Ramos (cell line): ENCODE measurements at regions not wholly inside any gene's neighbourhood (a gene's known extent, or its start where the extent isn't known, plus 50 kb on each side); places are given as distances from the start of the nearest gene placed in this dataset.

ENCODE experiments used
- in situ Hi-C: fragments of 300-500 bp; cut with MboI; formaldehyde crosslinking; loops from one replicate; pipeline ENCODE4 v1.14.3; 2022; ENCODE audit warnings: low sequenced_read_pairs; ENCODE audit not compliant: unreplicated experiment

- in situ Hi-C loops: no loop called here
These were observed 124.7 kb downstream of the QPCT start for GRCh38 chr2:37469126-37469525.

DNA sequence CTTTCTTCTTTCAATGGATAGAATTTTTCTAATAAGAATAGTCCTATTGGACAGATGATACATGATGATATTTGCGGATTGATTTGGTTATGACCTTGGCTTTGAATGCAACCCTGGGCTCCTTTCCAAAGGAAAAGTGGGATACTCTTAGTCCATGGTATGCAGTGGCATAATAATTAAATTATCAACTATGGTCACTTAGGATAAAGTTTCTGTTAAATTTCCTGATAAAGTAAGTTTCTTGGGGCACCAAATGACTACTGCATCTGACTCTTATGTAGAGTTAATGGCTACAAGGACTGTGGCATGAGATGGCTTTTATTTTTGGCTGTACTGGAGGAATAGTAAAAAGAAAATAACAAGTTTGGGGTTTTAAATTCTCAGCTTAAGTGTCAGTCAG is 126.7 kb downstream of the QPCT start:
- in situ Hi-C loops: no loop called here

DNA sequence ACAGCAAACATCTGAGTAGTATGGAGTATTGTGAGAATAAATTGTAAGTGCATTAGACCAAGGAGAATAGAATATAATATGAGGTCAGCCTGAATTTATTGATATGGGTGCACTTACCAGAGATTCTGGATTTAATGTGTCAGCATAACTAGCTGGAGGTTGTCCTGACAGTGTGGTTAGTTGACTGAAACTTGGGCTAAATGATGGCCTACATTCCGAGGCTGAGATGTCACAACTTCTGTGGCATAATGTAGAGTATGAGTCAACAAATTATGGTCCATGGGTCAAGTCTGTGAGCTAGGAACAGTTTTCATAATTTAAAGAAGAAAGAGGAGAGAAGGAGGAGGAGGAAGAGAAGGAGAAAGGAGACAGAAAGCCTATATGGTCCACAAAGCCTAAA is 127.6 kb downstream of the QPCT start:
- in situ Hi-C loops: no loop called here

- in situ Hi-C loops: no loop called here
These were observed 128.5 kb downstream of the QPCT start for GRCh38 chr2:37472959-37473358.

- in situ Hi-C loops: no loop called here
These were observed 132.0 kb downstream of the QPCT start for GRCh38 chr2:37476411-37476810.

GRCh38 chr2:37477921-37478320 is 133.5 kb downstream of the QPCT start:
- in situ Hi-C loops: no loop called here

DNA sequence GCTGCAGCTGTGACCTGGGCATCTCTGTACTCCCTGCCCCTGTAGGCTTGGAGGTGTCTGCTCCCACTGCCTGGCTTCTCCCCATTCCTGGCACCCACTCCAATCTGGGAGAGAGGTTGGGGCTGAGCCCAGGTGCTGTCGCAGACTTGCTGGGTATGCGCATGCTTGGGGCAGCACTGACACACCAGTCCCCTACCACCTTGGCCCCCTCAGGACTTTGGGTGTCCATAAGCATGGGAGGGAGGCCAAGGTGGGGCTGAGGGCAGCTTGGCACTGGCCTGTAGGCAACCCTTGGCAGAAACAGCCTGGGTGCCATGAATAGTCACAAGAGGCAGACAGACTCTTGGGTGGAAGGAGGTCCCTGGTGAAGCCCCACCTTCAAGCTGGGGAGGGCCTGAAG is 136.8 kb downstream of the QPCT start:
- in situ Hi-C loops: no loop called here

- in situ Hi-C loops: no loop called here
These were observed 144.6 kb downstream of the QPCT start for GRCh38 chr2:37489041-37489456.

- in situ Hi-C loops: no loop called here
These were observed 145.1 kb downstream of the QPCT start for GRCh38 chr2:37489536-37489935.

GRCh38 chr2:37493425-37493824 is 149.0 kb downstream of the QPCT start:
- in situ Hi-C loops: no loop called here

DNA sequence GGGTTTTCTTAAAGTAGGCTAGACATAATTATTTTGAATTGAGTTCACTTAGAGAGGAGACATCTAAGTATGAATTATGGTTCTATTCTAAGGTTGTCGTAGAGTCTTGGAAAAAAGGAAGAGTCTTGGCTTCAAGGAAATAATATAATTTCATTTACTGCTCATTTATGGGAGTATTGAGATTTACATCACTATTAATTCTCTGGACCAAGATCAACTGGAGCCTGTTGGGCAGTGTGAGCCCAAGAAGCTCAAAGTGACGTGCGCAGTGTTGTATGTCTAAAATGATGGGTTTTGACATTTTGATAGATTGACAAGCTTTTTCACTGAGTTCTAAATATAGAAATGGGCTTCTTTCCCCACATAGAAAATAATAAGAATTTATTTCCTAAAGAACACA is 154.7 kb downstream of the QPCT start:
- in situ Hi-C loops: no loop called here

DNA sequence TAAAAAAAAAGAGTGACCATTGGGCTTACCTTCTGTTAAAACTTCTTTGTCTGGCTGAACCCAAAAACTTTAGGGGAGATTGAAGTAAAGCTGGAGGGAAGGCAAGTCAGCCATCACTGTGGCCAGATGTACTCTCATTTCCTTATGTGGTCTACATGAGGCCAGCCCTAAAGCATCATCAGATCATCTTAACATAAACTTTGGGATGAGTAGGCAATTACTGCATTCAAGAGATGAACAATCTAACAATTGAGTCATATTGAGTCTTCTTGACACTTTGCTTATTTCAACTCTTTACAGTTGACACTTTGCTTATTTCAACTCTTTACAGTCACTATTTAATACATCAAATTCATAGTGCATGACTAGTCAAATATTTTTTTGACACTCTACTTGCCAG is 155.6 kb downstream of the QPCT start:
- in situ Hi-C loops: no loop called here

DNA sequence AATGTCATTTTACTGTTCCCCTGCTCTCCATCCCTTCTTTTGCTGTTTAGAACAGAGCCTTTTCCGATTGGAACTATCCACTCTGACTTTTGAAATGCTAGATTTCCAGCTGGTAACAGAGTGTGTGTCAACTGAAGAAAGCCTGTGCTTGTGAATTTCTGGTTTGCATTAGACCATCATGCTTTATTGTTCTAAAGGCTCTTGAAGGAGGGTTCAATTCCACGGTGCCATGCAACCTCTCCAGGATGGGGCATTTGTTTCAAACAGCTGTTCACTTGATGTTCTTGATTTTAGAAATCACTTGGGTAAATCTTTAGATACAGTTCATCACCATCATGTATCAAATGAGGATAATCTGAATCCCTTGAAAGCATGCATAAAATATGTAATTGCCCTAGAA is 156.7 kb downstream of the QPCT start:
- in situ Hi-C loops: no loop called here

- in situ Hi-C loops: no loop called here
These were observed 162.1 kb downstream of the QPCT start for GRCh38 chr2:37506407-37507050.

GRCh38 chr2:37507051-37507410 is 162.6 kb downstream of the QPCT start:
- in situ Hi-C loops: no loop called here

DNA sequence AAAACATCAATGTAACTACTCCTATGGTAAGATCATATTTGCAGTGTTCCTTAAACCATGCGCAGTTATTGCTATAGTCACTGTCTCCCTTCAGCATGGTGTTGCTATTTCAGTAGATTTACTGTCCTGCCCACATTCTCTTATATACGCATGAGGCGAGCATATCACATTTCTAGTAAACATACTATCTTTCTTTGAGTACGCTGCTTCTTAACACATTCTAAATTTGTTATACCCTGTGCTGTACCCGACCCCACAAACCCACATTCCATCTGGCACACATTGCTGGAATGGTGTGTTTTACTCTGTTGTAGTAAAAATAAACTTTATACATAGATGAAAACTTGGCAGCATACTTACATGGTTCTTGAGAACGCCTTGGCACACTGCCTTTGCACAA is 163.3 kb downstream of the QPCT start:
- in situ Hi-C loops: no loop called here

DNA sequence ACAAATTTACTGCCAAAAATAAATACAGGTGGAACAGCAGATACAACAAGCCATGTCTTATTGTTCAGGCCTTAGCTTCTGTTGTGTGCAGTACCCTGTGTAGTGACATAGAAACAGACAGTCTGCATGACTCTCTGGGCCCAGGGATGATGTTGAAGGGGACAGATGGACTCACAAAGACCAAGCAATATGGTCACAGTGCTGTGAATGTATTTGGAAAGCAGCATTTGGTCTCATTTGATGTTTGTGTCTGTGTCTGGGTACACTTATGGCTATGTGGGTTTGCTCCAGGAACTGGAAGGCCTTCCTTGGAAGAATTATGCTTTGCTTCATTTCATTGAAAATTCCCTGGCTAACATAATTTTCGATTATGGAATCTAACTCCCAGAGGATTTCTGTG is 158.5 kb downstream of the CDC42EP3 start:
- in situ Hi-C loops: no loop called here

GRCh38 chr2:37523814-37524362 is 147.6 kb downstream of the CDC42EP3 start:
- in situ Hi-C loops: no loop called here

GRCh38 chr2:37526323-37526722 is 145.1 kb downstream of the CDC42EP3 start:
- in situ Hi-C loops: loop anchor here (25.0 kb wide), 1 partner anchor 364 kb away; the partner anchor contains the start of gene EIF2AK2

- in situ Hi-C loops: loop anchor here (25.0 kb wide), 1 partner anchor 365 kb away; the partner anchor contains the start of gene EIF2AK2
These were observed 144.6 kb downstream of the CDC42EP3 start for GRCh38 chr2:37526856-37527255.

GRCh38 chr2:37527361-37527760 is 144.1 kb downstream of the CDC42EP3 start:
- in situ Hi-C loops: loop anchor here (25.0 kb wide), 1 partner anchor 365 kb away; the partner anchor contains the start of gene EIF2AK2

DNA sequence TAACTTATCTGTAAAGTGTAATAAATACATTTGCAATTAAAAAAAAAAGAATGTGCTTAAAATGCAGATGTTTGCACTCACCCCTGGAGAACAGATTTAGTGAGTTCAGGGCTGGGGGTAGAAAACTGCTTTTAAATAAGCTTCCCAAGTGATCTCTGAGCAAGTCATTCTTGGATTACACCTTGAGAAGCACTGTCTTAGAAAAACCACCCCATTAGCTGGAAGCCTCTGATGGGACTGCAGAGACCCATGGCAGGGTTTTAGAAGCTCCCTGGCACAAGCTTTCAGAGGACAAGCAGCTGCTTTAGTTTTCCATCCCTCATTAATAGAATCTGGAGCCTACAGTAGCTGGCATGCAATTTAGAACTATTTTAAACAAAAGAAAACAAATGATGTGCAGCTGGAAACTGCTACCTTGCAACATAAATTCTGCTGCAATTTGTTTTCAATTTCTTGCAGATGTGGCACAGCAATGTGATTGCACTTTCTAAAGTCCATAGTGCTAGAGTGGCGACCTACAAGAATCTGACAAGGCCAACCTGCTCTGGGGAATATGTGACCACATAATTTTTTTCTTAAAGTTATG is 141.5 kb downstream of the CDC42EP3 start:
- in situ Hi-C loops: loop anchor here (25.0 kb wide), 1 partner anchor 368 kb away; the partner anchor contains the start of gene EIF2AK2
